KOPT-K1 (cell line): ENCODE measurements at regions not wholly inside any gene's neighbourhood (a gene's known extent, or its start where the extent isn't known, plus 50 kb on each side); places are given as distances from the start of the nearest gene placed in this dataset.

Experiments used
- H3K27ac ChIP-seq: fragments of 200-600 bp; sonication (generic); 2 replicates; pipeline ENCODE4 v1.5.1; 2016; ENCODE audit warnings: antibody characterized with exemption, mild to moderate bottlenecking, low read depth, low read length; ENCODE audit not compliant: poor library complexity, severe bottlenecking
- H3K36me3 ChIP-seq: fragments of 200-600 bp; sonication (generic); 2 replicates; pipeline ENCODE4 v1.5.1; 2017; ENCODE audit warnings: antibody characterized with exemption, mild to moderate bottlenecking, low read length, moderate library complexity; ENCODE audit not compliant: insufficient read depth
- H3K9me3 ChIP-seq: fragments of 200-600 bp; sonication (generic); 2 replicates; pipeline ENCODE4 v1.5.1; 2017; ENCODE audit warnings: antibody characterized with exemption, low read length, mild to moderate bottlenecking; ENCODE audit not compliant: insufficient read depth, poor library complexity, severe bottlenecking

DNA sequence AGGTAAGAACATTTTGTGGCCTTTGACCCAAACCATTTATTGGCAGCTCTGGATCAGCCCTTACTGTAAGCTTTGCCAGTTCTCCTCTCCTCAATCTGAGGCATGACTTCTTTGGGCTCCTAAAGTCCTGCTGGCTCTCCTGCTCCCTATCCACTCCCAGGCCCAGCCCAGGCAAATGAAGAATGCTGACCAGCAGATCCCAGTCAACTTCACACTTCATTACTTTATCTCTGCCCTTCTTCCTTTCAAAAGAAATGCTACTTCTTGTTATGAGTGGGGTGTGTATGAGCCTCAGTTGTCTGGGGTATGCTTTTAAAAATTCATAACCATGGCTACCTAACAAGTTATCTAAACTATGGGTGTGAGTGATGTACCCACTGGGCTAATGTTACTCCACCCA is 479.6 kb downstream of the ACTL7B start:
- H3K36me3 ChIP-seq, result no peaks in the 10 kb centered on the region
- H3K9me3 ChIP-seq, result no peaks in the 10 kb centered on the region
- no peak overlapping the region for H3K27ac ChIP-seq

DNA sequence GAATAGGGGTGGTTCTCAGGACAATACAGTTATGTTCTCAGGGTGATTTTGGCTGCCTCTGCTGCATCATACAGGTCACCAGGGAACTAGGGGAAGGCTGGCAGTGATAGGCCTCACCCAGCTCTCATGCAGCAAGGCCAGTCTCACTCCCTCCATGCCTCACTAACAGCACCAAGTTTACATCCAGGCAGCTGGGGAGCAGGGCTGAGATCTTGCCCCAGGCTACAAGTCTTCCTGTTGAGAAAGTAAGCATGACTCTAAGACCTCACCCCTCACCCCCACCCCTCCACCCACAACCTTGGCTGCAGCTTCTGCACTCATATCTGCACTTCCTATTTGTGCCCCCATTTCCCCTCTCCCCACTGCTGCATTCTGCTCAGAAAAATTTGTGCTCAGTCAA is 481.2 kb downstream of the ACTL7B start:
- Histone ChIP-seq H3K9me3 (no peaks in the 10 kb centered on the region), H3K27ac (no peak overlapping the region), H3K36me3 (no peaks in the 10 kb centered on the region)

DNA sequence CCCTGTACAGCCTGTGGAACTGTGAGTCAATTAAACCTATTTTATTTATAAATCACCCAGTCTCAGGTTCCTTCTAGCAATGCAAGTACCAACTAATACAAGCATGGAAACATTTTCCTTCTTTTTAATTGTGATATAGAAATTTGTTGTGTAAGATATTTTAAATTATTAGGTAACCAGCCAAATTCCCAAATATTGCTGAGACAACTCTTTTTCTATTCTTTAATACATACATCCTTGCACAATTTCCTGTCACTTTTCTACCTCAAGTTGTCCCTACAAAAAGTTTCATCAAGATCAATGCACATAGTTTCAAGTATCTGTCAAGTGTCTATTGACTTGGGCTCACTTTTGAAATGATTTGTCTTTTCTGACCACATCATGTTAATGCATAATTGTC is 488.6 kb downstream of the ACTL7B start:
- Histone ChIP-seq H3K27ac (no peak overlapping the region), H3K9me3 (no peaks in the 10 kb centered on the region), H3K36me3 (no peaks in the 10 kb centered on the region)

DNA sequence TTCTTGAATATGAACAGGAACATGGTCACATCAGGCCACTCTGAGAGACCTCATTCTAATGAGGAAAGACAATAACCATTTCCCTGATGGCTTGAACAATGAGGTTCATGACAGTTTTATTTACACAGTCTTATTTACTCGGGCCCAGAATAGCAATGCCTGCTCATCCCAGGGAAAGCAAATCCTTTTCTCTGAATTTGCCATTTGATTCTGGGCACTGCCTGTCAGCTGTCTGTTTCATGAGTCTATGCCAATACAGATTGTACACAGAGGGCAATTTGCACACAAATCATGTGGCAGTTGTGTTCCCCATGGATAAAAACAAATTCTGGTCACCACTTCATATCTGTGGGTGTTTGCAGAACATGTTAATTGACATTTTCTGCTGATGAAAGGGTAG is 492.5 kb downstream of the ACTL7B start:
- no peaks in the 10 kb centered on the region for H3K36me3 ChIP-seq
- no peaks in the 10 kb centered on the region for H3K9me3 ChIP-seq
- H3K27ac ChIP-seq, result no peak overlapping the region

DNA sequence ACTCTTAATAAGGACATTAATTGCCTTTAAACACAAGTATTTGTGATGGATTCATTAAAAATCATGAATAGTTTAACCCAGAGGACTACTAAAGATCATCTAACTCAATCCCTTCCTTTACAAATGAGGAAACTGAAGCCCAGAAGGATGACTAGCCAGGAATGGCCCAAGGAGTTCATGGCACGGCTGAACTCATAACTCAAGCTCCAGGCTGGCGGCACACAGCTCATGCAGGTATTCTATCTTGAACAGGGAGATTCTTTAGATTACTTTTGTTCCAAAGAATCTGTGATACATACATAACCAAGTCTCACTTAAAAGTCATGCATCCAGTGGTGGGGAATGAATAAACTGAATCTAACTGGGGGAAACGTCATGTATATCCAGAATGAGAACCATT is 495.5 kb downstream of the ACTL7B start:
- Histone ChIP-seq H3K36me3 (no peaks in the 10 kb centered on the region), H3K9me3 (no peaks in the 10 kb centered on the region), H3K27ac (no peak overlapping the region)

DNA sequence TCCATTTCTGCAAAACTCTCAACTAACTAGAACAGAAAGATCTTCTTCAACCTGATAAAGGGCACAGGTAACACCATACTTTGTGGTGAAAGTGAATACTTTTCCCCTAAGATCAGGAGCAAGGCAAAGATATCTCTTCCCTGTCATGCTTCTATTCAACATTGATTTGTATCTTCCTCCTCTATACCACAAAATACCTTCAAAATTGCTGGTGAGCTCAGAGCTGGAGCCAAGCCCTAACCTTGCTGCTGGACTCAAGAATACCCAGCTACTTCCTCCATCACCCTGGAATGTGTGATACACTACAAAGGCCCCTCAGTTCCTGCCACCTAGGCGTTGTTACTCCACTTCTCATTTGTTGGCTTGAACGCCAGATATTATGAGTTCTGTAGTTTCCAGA is 499.0 kb downstream of the ACTL7B start:
- H3K9me3 ChIP-seq, result no peaks in the 10 kb centered on the region
- no peaks in the 10 kb centered on the region for H3K36me3 ChIP-seq
- no peak overlapping the region for H3K27ac ChIP-seq

DNA sequence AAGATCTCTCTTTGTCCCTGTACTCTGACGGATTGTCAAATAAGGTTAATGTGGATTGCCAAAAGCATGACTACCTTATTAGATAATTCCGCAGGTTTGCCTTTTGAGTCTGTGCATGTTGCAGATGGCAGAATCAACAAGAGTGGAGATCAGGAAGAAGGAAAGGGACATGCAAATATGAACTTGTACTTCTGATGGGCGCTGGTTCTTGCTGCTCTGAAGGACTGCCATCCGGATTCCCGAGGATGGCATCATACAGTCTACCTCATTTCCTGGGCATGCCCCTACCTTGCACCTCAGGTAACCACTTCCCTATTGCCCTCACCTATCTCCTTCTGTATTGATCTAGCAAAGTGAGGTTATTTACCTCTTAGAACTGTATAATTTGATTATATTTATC is 504.2 kb downstream of the ACTL7B start:
- H3K27ac ChIP-seq, result no peak overlapping the region
- no peaks in the 10 kb centered on the region for H3K36me3 ChIP-seq
- H3K9me3 ChIP-seq, result no peaks in the 10 kb centered on the region

DNA sequence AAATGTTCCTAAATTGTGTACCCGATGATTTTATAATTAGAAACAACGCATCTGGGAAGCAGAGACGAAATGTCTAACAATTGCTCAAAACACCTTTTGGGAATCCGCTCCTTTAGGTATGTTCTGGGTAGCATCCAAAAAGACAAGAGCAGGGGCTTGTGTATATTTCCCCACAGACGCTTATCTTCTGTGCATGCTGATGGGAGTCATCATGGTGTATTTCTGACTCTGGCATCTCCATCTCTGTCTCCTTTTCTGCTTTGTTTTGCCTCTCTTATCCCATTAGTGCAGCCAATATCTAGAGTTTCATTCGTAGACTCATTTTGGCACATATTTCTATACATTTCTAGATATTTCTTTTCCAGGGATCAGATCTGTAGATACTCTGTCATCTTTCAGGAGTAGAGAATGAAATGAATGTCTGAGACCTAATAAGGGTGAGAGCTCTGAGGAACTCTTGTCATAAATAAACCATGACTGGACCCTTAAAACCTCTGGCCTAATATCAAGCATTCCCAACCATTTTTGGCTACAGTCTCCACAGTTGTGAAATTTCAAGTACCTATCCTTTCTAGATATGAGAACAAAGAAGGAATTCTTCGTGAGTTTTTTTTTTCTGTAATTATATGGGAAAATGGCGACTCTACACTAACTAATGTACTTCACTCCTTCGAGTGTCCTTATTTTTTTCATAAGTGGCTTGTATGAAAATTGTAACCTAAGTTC is 508.2 kb downstream of the ACTL7B start:
- no peak overlapping the region for H3K27ac ChIP-seq
- no peaks in the 10 kb centered on the region for H3K36me3 ChIP-seq
- no peaks in the 10 kb centered on the region for H3K9me3 ChIP-seq

DNA sequence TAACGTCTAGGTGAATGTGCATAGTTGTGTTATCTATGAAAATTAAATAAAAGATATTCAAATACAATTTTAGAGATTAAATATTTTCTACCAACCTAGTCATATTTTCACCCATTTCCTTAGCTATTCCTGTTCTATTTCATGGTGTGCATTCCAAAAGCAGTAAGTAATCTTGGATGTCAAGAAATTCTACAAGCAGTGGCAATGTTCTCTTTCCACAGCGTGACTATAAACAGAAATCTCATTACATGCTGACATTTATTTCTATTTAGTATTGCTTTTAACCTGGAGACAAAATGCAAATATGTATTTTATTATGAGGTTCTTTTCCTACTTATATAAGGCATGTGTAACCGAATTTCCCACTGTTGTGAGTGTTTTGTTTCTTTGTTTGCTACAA is 510.0 kb downstream of the ACTL7B start:
- Histone ChIP-seq H3K9me3 (no peaks in the 10 kb centered on the region), H3K36me3 (no peaks in the 10 kb centered on the region), H3K27ac (no peak overlapping the region)

DNA sequence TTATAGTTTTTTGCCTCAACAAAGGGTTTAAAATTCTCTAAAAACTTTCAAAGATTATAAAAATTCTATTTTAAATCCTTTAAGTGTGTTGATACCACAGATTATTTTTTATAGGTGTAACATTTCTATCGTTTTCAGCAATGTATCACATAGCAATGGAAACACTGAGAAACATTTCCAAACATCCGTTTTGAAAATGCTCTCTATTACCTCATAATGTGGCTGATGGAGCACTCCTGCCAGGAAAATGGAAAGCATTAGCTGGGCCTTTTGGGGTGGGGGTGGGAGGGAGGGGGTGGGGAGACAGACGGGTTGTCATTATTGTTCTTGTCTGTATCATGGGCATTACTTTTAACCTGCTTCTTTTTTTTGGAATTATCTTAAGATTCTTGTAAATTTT is 516.5 kb downstream of the ACTL7B start:
- H3K36me3 ChIP-seq, result no peaks in the 10 kb centered on the region
- H3K9me3 ChIP-seq, result no peaks in the 10 kb centered on the region
- H3K27ac ChIP-seq, result no peak overlapping the region

DNA sequence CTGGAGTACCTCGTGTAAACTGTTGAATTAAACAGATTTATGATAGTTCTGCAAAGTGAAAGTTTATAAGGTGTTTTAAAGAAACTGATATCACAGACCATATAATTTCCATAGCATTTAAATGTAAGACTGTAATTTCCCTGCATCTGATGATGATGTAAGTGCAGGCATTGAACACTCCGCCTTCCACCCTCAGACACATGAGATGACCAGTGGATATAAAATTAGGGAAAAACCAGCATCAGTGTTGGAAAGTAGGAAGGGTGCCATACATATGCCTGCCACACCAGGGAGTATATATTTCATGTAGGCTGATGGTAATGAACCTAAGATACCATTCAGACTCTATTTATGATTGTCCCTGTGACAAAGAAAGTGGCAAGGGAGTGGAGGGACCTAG is 519.2 kb downstream of the ACTL7B start:
- Histone ChIP-seq H3K36me3 (no peaks in the 10 kb centered on the region), H3K9me3 (no peaks in the 10 kb centered on the region), H3K27ac (no peak overlapping the region)

DNA sequence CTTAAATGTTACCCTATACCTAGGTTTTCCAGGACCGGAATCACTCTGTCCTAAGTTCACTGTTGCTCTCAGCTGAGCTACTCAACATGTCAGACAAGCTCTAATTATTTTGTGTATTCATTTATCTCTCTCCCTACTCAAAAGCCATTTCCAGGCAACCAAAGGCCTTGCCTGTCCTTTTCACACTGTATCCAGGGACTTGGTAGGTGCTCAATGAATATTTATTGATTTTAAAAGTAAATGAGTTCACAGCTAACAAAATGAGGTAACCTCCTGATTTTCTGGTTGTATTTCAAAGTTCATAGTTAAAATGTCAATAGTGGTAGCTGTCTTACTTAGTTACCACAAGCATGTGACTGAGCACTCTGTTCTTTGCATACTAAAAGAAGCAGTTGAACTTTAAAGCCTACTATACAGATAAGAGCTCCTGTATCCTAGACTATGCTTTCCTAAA is 522.2 kb downstream of the ACTL7B start:
- Histone ChIP-seq H3K27ac (no peak overlapping the region), H3K36me3 (no peaks in the 10 kb centered on the region), H3K9me3 (no peaks in the 10 kb centered on the region)

DNA sequence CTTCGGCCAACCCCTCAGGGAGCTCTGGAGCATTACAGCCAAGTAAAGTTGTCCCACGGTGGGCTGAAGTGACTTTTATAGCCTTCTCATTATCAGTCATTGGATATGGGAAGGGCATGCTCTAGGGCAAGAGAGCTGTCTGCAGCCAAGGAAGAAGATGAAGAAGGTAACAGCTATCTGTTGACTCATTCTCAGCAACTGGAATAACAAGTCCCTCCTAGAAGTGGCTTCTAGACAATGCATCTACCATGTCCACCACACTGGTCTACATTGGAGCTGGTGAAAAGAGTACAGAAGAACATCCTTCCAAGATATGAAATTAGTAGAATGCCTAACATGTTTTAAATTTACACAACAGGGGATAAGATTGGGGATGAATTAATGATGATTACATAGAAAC is 524.2 kb downstream of the ACTL7B start:
- Histone ChIP-seq H3K9me3 (no peaks in the 10 kb centered on the region), H3K36me3 (no peaks in the 10 kb centered on the region), H3K27ac (no peak overlapping the region)

DNA sequence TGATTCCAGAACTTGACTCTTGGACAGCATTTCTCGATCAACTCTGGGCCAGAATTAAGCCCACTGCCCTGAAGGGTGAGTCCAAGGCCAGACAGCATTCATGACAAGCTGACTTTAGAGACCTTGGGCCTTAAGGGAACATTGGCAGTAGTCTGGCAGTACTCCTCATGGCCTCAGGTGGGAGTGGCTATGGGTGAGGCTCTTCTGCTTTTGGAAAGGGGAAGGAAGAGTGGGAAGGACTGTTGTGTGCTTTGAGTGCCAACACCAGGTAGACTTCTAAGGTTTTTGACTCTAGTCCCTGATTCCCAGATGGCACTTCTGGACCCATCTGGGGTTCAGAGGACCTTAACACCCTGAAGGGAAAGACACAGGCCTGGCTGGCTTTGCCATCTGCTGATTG is 530.4 kb downstream of the ACTL7B start:
- no peaks in the 10 kb centered on the region for H3K36me3 ChIP-seq
- H3K27ac ChIP-seq, result no peak overlapping the region
- no peaks in the 10 kb centered on the region for H3K9me3 ChIP-seq

DNA sequence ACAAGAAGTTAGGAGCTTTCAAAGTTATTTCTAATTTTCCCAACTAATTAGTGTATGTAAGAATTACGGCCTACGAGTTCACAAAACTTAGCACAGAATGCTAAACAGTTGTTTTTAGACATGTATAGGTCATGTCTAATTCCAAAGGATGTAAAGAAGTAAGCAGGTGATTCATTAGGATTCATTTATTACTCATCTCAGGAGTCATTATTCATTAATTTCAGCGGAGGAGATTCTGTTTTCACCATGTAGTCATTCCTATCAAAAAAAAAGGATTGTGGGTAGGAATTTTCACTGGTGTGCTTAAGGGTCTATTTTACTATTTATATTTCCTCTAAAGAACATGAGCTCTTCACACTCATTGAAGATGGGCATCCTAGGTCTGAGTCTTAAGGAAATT is 532.2 kb downstream of the ACTL7B start:
- Histone ChIP-seq H3K9me3 (no peaks in the 10 kb centered on the region), H3K27ac (no peak overlapping the region), H3K36me3 (no peaks in the 10 kb centered on the region)

DNA sequence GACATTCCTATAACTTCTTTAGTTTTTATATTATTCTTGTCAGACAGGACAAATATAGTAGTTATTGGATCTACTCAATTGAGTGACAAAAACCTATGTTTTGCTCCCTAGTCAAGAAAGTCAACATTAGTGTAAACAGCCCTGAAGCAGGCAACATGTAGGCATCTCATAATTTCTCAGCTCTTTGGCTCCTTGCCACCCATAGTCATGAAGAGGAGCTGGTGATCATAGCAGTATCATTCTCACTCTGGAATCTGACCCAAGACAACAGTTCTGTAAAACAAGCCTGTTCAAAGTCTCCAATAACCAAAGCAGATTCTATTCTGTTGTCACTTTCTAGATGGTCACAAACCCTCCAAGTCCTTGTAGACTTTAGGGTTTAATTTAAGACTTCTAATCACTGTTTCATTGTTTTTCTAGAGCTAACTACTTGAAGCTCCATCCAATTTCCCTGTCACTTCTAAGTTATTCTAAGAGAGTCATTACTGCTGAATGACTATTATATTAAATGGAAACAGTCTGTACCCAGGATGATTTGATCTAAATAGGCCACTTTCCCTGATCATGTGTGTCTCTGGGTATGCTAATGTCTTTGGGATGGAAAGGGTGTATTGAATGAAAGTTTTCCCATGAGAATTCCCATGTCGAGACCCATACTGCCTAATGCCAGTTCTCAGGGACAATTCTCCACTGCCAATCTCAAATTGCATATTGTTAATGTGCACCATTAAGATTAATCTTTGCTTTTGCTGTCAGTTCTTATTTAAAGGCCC is 533.3 kb downstream of the ACTL7B start:
- H3K9me3 ChIP-seq, result no peaks in the 10 kb centered on the region
- H3K27ac ChIP-seq, result no peak overlapping the region
- no peaks in the 10 kb centered on the region for H3K36me3 ChIP-seq
